H1 (cell line): ENCODE measurements at regions not wholly inside any gene's neighbourhood (a gene's known extent, or its start where the extent isn't known, plus 50 kb on each side); places are given as distances from the start of the nearest gene placed in this dataset.

ENCODE experiments used
- CTCF ChIA-PET: fragments of 300-600 bp; sonication (Branson Sonifier 250); formaldehyde crosslinking; loops from one replicate; lab custom pipeline; 2021; ENCODE audit not compliant: partially characterized antibody; lab: Charles Lee
- POLR2A ChIA-PET: fragments of 300-600 bp; sonication (Branson Sonifier 250); formaldehyde crosslinking; loops from one replicate; lab custom pipeline; 2021; ENCODE audit warnings: inconsistent platforms; ENCODE audit not compliant: partially characterized antibody; lab: Charles Lee
- DNase-seq, 2 experiments: peaks; one replicate each; pipeline versions ENCODE4 v3.0.0 to v3.0.0-alpha.2; 2010 to 2022; ENCODE audit warnings: low spot score in 2 of 2, low read depth in 1 of 2, mixed read lengths in 1 of 2
- FAIRE-seq: peaks from 2 replicates; lab custom pipeline; 2011; peaks lifted over from hg19 to GRCh38; lab: Jason Lieb, UNC
- H2AFZ ChIP-seq: 2 replicates; pipeline ENCODE4 v1.8.1; 2012; ENCODE audit warnings: low read length, inconsistent platforms
- H2AK5ac ChIP-seq: 2 replicates; pipeline ENCODE4 v1.6.1; 2013; ENCODE audit warnings: low read depth, low read length
- H2BK120ac ChIP-seq: replicated peaks from 2 replicates; pipeline ENCODE3; 2013; ENCODE audit warnings: low read depth, low read length, inconsistent platforms
- H2BK12ac ChIP-seq: 2 replicates; pipeline ENCODE4 v1.6.1; 2013; ENCODE audit warnings: low read depth, low read length
- H2BK15ac ChIP-seq: 2 replicates; pipeline ENCODE4 v1.6.1; 2013; ENCODE audit warnings: low read length
- H2BK20ac ChIP-seq: 2 replicates; pipeline ENCODE4 v1.6.1; 2013; ENCODE audit warnings: low read length
- H2BK5ac ChIP-seq: 2 replicates; pipeline ENCODE4 v1.6.1; 2013; ENCODE audit warnings: low read depth, low read length
- H3K14ac ChIP-seq: 2 replicates; pipeline ENCODE4 v1.6.1; 2013; ENCODE audit warnings: inconsistent platforms; ENCODE audit not compliant: insufficient read length
- H3K18ac ChIP-seq: 2 replicates; pipeline ENCODE4 v1.6.1; 2013; ENCODE audit warnings: low read length; ENCODE audit errors: extremely low read depth
- H3K23ac ChIP-seq: 2 replicates; pipeline ENCODE4 v1.6.1; 2013; ENCODE audit warnings: inconsistent platforms; ENCODE audit not compliant: insufficient read length
- H3K23me2 ChIP-seq: 2 replicates; pipeline ENCODE4 v1.6.1; 2013; ENCODE audit warnings: low read depth, low read length
- H3K27ac ChIP-seq: 2 replicates; pipeline ENCODE4 v1.6.1; 2011; ENCODE audit warnings: low read depth, low read length, inconsistent platforms
- H3K27me3 ChIP-seq, 4 experiments: replicated peaks in 1 of 4; 1 replicate in 1 of 4; 2 replicates in 3 of 4; pipeline versions ENCODE4 v1.6.1 to v1.8.1; 2011 to 2013; ENCODE audit warnings: low read length in 3 of 4, mild to moderate bottlenecking in 3 of 4, inconsistent platforms in 2 of 4, mixed read lengths in 2 of 4, moderate library complexity in 1 of 4; ENCODE audit not compliant: control insufficient read depth in 3 of 4, insufficient read depth in 3 of 4; ENCODE audit errors: extremely low read depth in 1 of 4
- H3K36me3 ChIP-seq, 4 experiments: 2 replicates each; pipeline versions ENCODE4 v1.6.1 to v1.8.1; 2011 to 2013; ENCODE audit warnings: mild to moderate bottlenecking in 4 of 4, low read length in 3 of 4, moderate library complexity in 2 of 4, control low read depth in 1 of 4, inconsistent platforms in 1 of 4; ENCODE audit not compliant: insufficient read depth in 4 of 4, control insufficient read depth in 2 of 4
- H3K4ac ChIP-seq: replicated peaks from 2 replicates; pipeline ENCODE3; 2013; ENCODE audit warnings: low read length, low read depth, mixed read lengths, inconsistent platforms; ENCODE audit not compliant: insufficient read length
- H3K4me1 ChIP-seq, 4 experiments: replicated peaks in 1 of 4; 1 replicate in 1 of 4; 2 replicates in 3 of 4; pipeline versions ENCODE4 v1.6.1 to v1.8.1; 2011 to 2013; ENCODE audit warnings: low read length in 3 of 4, inconsistent platforms in 2 of 4, mixed read lengths in 1 of 4; ENCODE audit not compliant: insufficient read depth in 4 of 4, control insufficient read depth in 3 of 4
- H3K4me2 ChIP-seq, 2 experiments: 2 replicates each; pipeline versions ENCODE4 v1.6.1 to v1.8.1; 2011 to 2013; ENCODE audit warnings: low read depth in 2 of 2, low read length in 2 of 2, control low read depth in 1 of 2, inconsistent platforms in 1 of 2, mild to moderate bottlenecking in 1 of 2; ENCODE audit not compliant: insufficient read depth in 1 of 2
- H3K4me3 ChIP-seq, 4 experiments: fragments of 200-600, 300-600 bp in 1 of 4; sonication (generic), shearing (Covaris generic), sonication (Bioruptor Twin) in 1 of 4; 2 replicates each; pipeline versions ENCODE4 v1.5.1 to v1.8.1; 2011 to 2016; ENCODE audit warnings: low read length in 4 of 4, low read depth in 3 of 4, control low read depth in 2 of 4, inconsistent platforms in 2 of 4, mild to moderate bottlenecking in 2 of 4, mixed read lengths in 1 of 4, moderate library complexity in 1 of 4; ENCODE audit not compliant: insufficient read depth in 2 of 4; ENCODE audit errors: extremely low read depth in 1 of 4
- H3K56ac ChIP-seq: replicated peaks from 2 replicates; pipeline ENCODE3; 2013; ENCODE audit warnings: low read depth, mild to moderate bottlenecking, mixed read lengths, low read length, inconsistent platforms; ENCODE audit not compliant: insufficient read length
- H3K79me1 ChIP-seq: 2 replicates; pipeline ENCODE4 v1.6.1; 2013; ENCODE audit warnings: low read depth, low read length, control low read depth
- H3K79me2 ChIP-seq, 2 experiments: 2 replicates each; pipeline versions ENCODE4 v1.6.1 to v1.8.1; 2012 to 2013; ENCODE audit warnings: low read length in 2 of 2, mild to moderate bottlenecking in 2 of 2, inconsistent platforms in 1 of 2; ENCODE audit not compliant: insufficient read depth in 2 of 2, control insufficient read depth in 1 of 2
- H3K9ac ChIP-seq, 4 experiments: replicated peaks in 1 of 4; 1 replicate in 1 of 4; 2 replicates in 3 of 4; pipeline versions ENCODE4 v1.6.1 to v1.8.1; 2011 to 2013; ENCODE audit warnings: low read depth in 3 of 4, low read length in 3 of 4, control low read depth in 2 of 4, mild to moderate bottlenecking in 2 of 4, moderate library complexity in 2 of 4, inconsistent platforms in 1 of 4; ENCODE audit errors: extremely low read depth in 1 of 4
- H3K9me3 ChIP-seq, 2 experiments: 2 replicates each; pipeline versions ENCODE4 v1.6.1 to v1.8.1; 2012 to 2013; ENCODE audit warnings: mild to moderate bottlenecking in 2 of 2, moderate library complexity in 2 of 2, control low read depth in 1 of 2, inconsistent platforms in 1 of 2, low read depth in 1 of 2, low read length in 1 of 2, mixed read lengths in 1 of 2; ENCODE audit not compliant: insufficient read depth in 2 of 2
- H4K20me1 ChIP-seq, 2 experiments: replicated peaks in 1 of 2; 2 replicates each; pipeline versions ENCODE3 to v1.8.1; 2011 to 2013; ENCODE audit warnings: inconsistent platforms in 2 of 2, low read length in 2 of 2, mild to moderate bottlenecking in 1 of 2; ENCODE audit not compliant: insufficient read depth in 2 of 2, control insufficient read depth in 1 of 2
- H4K5ac ChIP-seq: 2 replicates; pipeline ENCODE4 v1.6.1; 2013; ENCODE audit warnings: low read length, low read depth, mixed read lengths, inconsistent platforms; ENCODE audit not compliant: insufficient read length
- H4K8ac ChIP-seq: 2 replicates; pipeline ENCODE4 v1.8.0; 2013; ENCODE audit warnings: mild to moderate bottlenecking, moderate library complexity, low read length, inconsistent platforms; ENCODE audit not compliant: insufficient read depth; ENCODE audit errors: extremely low read depth
- H4K91ac ChIP-seq: replicated peaks from 2 replicates; pipeline ENCODE3; 2013; ENCODE audit warnings: low read length, mixed read lengths, inconsistent platforms; ENCODE audit not compliant: insufficient read length
- ASH2L ChIP-seq: fragments of 200-600, 300-600 bp; sonication (generic); IDR thresholded peaks from one replicate; pipeline ENCODE4 v1.7.1; 2017; ENCODE audit warnings: low read length
- CTCF ChIP-seq, 3 experiments: IDR thresholded peaks; 1 replicate in 2 of 3; 2 replicates in 1 of 3; pipeline versions ENCODE4 v1.5.1 to v1.6.1; 2011; ENCODE audit warnings: low read length in 3 of 3, mild to moderate bottlenecking in 3 of 3, inconsistent platforms in 2 of 3, low read depth in 1 of 3, moderate library complexity in 1 of 3; ENCODE audit not compliant: insufficient read depth in 1 of 3; ENCODE audit errors: control extremely low read depth in 1 of 3
- GABPA ChIP-seq: IDR thresholded peaks from 2 replicates; pipeline ENCODE4 v1.6.1; 2011; ENCODE audit warnings: mild to moderate bottlenecking, low read length, moderate library complexity, borderline replicate concordance; ENCODE audit not compliant: insufficient read depth
- SRF ChIP-seq: IDR thresholded peaks from 2 replicates; pipeline ENCODE4 v1.6.1; 2011; ENCODE audit warnings: mild to moderate bottlenecking, low read depth, low read length, moderate library complexity
- WGBS, 2 experiments: shearing (Covaris generic) in 1 of 2; methylation state at CpG; one replicate each; pipeline versions ENCODE4 v1.1.6 to v1.1.7; 2013 to 2015; ENCODE audit warnings: low lambda C conversion rate in 2 of 2, mixed read lengths in 2 of 2, inconsistent platforms in 1 of 2, low coverage in 1 of 2, missing lambda C conversion rate in 1 of 2; ENCODE audit not compliant: insufficient replicate concordance in 2 of 2, insufficient coverage in 1 of 2, insufficient read length in 1 of 2; ENCODE audit errors: extremely low coverage in 1 of 2, missing lambda C conversion rate in 1 of 2; 5-methylcytosine and 5-hydroxymethylcytosine counted together

DNA sequence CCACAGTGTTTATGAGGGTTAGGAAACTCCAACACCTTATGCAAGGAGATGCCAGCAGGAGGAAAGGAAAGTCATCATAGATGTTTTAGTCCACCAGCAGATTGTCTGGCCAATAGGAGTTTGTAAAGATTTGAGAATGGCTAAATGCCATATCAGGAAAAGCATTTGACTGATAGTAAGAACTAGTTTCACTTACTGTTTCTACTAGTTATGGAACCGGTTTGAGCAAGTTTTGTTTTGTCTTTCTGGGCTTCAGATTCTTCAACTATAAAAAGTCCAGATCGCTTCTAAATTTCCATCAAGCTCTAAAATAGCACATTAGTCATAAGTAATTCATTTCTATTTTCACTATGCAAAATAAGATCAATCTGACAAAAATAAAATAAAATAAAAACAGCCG, 254.8 kb upstream of the TMCO5A start:
- no peak overlapping the region for H3K14ac ChIP-seq
- no peak overlapping the region for H3K4ac ChIP-seq
- H3K23ac ChIP-seq: no peak overlapping the region
- ChIA-PET POLR2A (no interaction called here), CTCF (interaction anchor here (1.1 to 1.7 kb wide), 3 partner anchors 8 to 212 kb away, joined by 3 to 6 read pairs (median 5); no protein-coding TSS in a partner anchor)
- no peak overlapping the region for H2BK15ac ChIP-seq
- H3K4me3 ChIP-seq: no peak overlapping the region
- peaks cover 2% of the 10 kb centered on the region; the same call in 1 of the 2 replicates for H3K23me2 ChIP-seq
- DNase-seq: no peak
- H3K9me3 ChIP-seq: no peaks in the 10 kb centered on the region
- no peak overlapping the region for H2BK120ac ChIP-seq
- no peaks in the 10 kb centered on the region for H3K36me3 ChIP-seq
- H4K20me1 ChIP-seq: no peaks in the 10 kb centered on the region
- H3K9ac ChIP-seq: no peak overlapping the region
- H4K91ac ChIP-seq: no peak overlapping the region
- H2BK5ac ChIP-seq: no peak overlapping the region
- H4K5ac ChIP-seq: no peak overlapping the region
- H3K27ac ChIP-seq: no peak overlapping the region
- no peak overlapping the region for H2AK5ac ChIP-seq
- no peak overlapping the region for H3K56ac ChIP-seq
- H2AFZ ChIP-seq: no peak overlapping the region
- no peak overlapping the region for H4K8ac ChIP-seq
- no peak for TF ChIP-seq ASH2L
- TF ChIP-seq GABPA: no peak
- no peak for TF ChIP-seq SRF
- TF ChIP-seq CTCF (IDR thresholded peaks at IDR 0.05; ENCODE audit: control extremely low read depth in 1 of 3, insufficient read depth in 1 of 3, low read depth in 1 of 3, low read length in 3 of 3): no peak
- TF ChIP-seq, all 59 proteins: peak for 0
- WGBS, 2 experiments: 97% methylated on average over 3 of the region's 3 CpGs; no CpG with 5 or more reads in 1 of the 2 experiments
- Histone ChIP-seq H3K4me2 (no peak overlapping the region), H3K4me1 (no peaks in the 10 kb centered on the region), H2BK12ac (no peak overlapping the region), H3K79me1 (no peaks in the 10 kb centered on the region), H3K79me2 (no peaks in the 10 kb centered on the region), H2BK20ac (no peak overlapping the region), H3K27me3 (no peaks in the 10 kb centered on the region), H3K18ac (no peak overlapping the region)
- FAIRE-seq: no peak
